Parathyroid adenoma (tissue), 2 donors: ENCODE measurements at regions not wholly inside any gene's neighbourhood (a gene's known extent, or its start where the extent isn't known, plus 50 kb on each side); places are given as distances from the start of the nearest gene placed in this dataset.

Experiments
- H2AFZ ChIP-seq: fragments of 300-600 bp; sonication (generic); one replicate; pipeline ENCODE4 v1.7.0; 2017; ENCODE audit warnings: antibody characterized with exemption, mild to moderate bottlenecking
- H3K27ac ChIP-seq: fragments of 300-600 bp; sonication (generic); one replicate; pipeline ENCODE4 v1.7.0; 2017
- H3K27me3 ChIP-seq: fragments of 300-600 bp; sonication (generic); one replicate; pipeline ENCODE4 v1.7.0; 2017; ENCODE audit warnings: low read length; ENCODE audit not compliant: control insufficient read depth, insufficient read depth
- H3K36me3 ChIP-seq: fragments of 300-600 bp; sonication (generic); one replicate; pipeline ENCODE4 v1.7.0; 2017; ENCODE audit warnings: low read length; ENCODE audit not compliant: control insufficient read depth, insufficient read depth
- H3K4me1 ChIP-seq: fragments of 300-600 bp; sonication (generic); one replicate; pipeline ENCODE4 v1.7.0; 2017; ENCODE audit warnings: control low read depth
- H3K4me2 ChIP-seq: fragments of 300-600 bp; sonication (generic); one replicate; pipeline ENCODE4 v1.7.0; 2017; ENCODE audit warnings: low read length
- H3K4me3 ChIP-seq: fragments of 300-600 bp; sonication (generic); one replicate; pipeline ENCODE4 v1.7.0; 2017; ENCODE audit warnings: low read depth, low read length
- H3K79me2 ChIP-seq: fragments of 300-600 bp; sonication (generic); one replicate; pipeline ENCODE4 v1.7.0; 2017; ENCODE audit warnings: control low read depth
- H3K9ac ChIP-seq: fragments of 300-600 bp; sonication (generic); one replicate; pipeline ENCODE4 v1.7.0; 2017; ENCODE audit warnings: mild to moderate bottlenecking
- H3K9me3 ChIP-seq: fragments of 300-600 bp; sonication (generic); one replicate; pipeline ENCODE4 v1.7.0; 2017; ENCODE audit warnings: low read length; ENCODE audit not compliant: control insufficient read depth
- CTCF ChIP-seq: fragments of 300-600 bp; sonication (generic); IDR thresholded peaks from one replicate; pipeline ENCODE4 v1.7.0; 2017; ENCODE audit warnings: antibody characterized with exemption, mild to moderate bottlenecking
- donor health status: primary hyperparathyroidism.

GRCh38 chr11:23425381-23425780 is 565.1 kb upstream of the CCDC179 start:
- no peak overlapping the region for H3K4me3 ChIP-seq
- no peak overlapping the region for H3K4me2 ChIP-seq
- H3K79me2 ChIP-seq, result no peaks in the 10 kb centered on the region
- no peaks in the 10 kb centered on the region for H3K36me3 ChIP-seq
- H3K9me3 ChIP-seq, result no peaks in the 10 kb centered on the region
- H3K9ac ChIP-seq, result no peak overlapping the region
- no peaks in the 10 kb centered on the region for H3K27me3 ChIP-seq
- no peak overlapping the region for H2AFZ ChIP-seq
- no peaks in the 10 kb centered on the region for H3K4me1 ChIP-seq
- TF ChIP-seq CTCF, result no peak
- no peak overlapping the region for H3K27ac ChIP-seq

- Histone ChIP-seq H3K79me2 (no peaks in the 10 kb centered on the region), H3K9ac (no peak overlapping the region), H2AFZ (no peak overlapping the region), H3K4me2 (no peak overlapping the region), H3K4me1 (no peaks in the 10 kb centered on the region), H3K27ac (no peak overlapping the region), H3K4me3 (no peak overlapping the region), H3K9me3 (no peaks in the 10 kb centered on the region), H3K27me3 (no peaks in the 10 kb centered on the region), H3K36me3 (no peaks in the 10 kb centered on the region)
- TF ChIP-seq CTCF, result no peak
These were observed 569.3 kb upstream of the CCDC179 start for GRCh38 chr11:23429569-23429968.

GRCh38 chr11:23453522-23453921 is 593.2 kb upstream of the CCDC179 start:
- no peak for TF ChIP-seq CTCF
- Histone ChIP-seq H3K9ac (no peak overlapping the region), H3K9me3 (no peaks in the 10 kb centered on the region), H3K4me1 (no peaks in the 10 kb centered on the region), H2AFZ (no peak overlapping the region), H3K36me3 (no peaks in the 10 kb centered on the region), H3K4me3 (no peak overlapping the region), H3K27me3 (no peaks in the 10 kb centered on the region), H3K27ac (no peak overlapping the region), H3K4me2 (no peak overlapping the region), H3K79me2 (no peaks in the 10 kb centered on the region)

GRCh38 chr11:23455321-23455891 is 595.1 kb upstream of the CCDC179 start:
- H3K4me3 ChIP-seq, result no peak overlapping the region
- no peak overlapping the region for H3K4me2 ChIP-seq
- H3K27me3 ChIP-seq, result no peaks in the 10 kb centered on the region
- no peaks in the 10 kb centered on the region for H3K79me2 ChIP-seq
- TF ChIP-seq CTCF, result no peak
- H3K27ac ChIP-seq, result no peak overlapping the region
- H3K9ac ChIP-seq, result no peak overlapping the region
- no peaks in the 10 kb centered on the region for H3K36me3 ChIP-seq
- no peaks in the 10 kb centered on the region for H3K9me3 ChIP-seq
- no peak overlapping the region for H2AFZ ChIP-seq
- no peaks in the 10 kb centered on the region for H3K4me1 ChIP-seq

GRCh38 chr11:23457641-23458040 is 597.4 kb upstream of the CCDC179 start:
- Histone ChIP-seq H2AFZ (no peak overlapping the region), H3K9me3 (no peaks in the 10 kb centered on the region), H3K27me3 (no peaks in the 10 kb centered on the region), H3K79me2 (no peaks in the 10 kb centered on the region), H3K4me3 (no peak overlapping the region), H3K4me1 (no peaks in the 10 kb centered on the region), H3K4me2 (no peak overlapping the region), H3K9ac (no peak overlapping the region), H3K36me3 (no peaks in the 10 kb centered on the region), H3K27ac (no peak overlapping the region)
- no peak for TF ChIP-seq CTCF
